GM18498 (cell line): ENCODE measurements at regions not wholly inside any gene's neighbourhood (a gene's known extent, or its start where the extent isn't known, plus 50 kb on each side); places are given as distances from the start of the nearest gene placed in this dataset.
"Not testable (repeated sequence)": the region's sequence is repeated elsewhere in the genome, so short reads cannot be mapped to it uniquely, and the experiment has no call there.

Experiments
- ATAC-seq: cut with Tn5 transposase; IDR thresholded peaks from one replicate; pipeline ENCODE4 v1.9.1; 2021; ENCODE audit warnings: mild to moderate bottlenecking, moderate library complexity; ENCODE audit not compliant: unreplicated experiment

- ATAC-seq = no peak
Observed at GRCh38 chr4:45502471-45502870, 621.4 kb downstream of the GABRG1 start.

DNA sequence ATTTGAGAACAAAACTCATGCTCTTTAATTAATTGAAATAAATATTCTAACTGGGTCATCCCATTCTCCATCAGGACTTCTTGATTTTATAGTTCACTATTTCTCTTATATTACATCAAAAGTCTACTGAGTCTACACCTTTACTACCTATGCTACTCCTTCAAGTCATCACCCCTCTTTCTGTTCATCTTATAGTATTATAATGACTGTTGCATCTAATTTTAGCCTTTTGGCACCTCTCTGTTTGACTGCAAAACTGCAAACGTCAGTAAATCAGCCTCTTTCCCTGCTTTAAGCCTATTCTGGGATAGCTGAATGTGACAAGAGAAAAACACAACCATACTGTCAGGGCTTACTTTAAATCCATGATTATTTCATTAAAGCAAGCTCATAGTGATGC, 639.1 kb downstream of the GABRG1 start:
- no peak for ATAC-seq

GRCh38 chr4:45482346-45482745, 641.5 kb downstream of the GABRG1 start:
- no peak for ATAC-seq

DNA sequence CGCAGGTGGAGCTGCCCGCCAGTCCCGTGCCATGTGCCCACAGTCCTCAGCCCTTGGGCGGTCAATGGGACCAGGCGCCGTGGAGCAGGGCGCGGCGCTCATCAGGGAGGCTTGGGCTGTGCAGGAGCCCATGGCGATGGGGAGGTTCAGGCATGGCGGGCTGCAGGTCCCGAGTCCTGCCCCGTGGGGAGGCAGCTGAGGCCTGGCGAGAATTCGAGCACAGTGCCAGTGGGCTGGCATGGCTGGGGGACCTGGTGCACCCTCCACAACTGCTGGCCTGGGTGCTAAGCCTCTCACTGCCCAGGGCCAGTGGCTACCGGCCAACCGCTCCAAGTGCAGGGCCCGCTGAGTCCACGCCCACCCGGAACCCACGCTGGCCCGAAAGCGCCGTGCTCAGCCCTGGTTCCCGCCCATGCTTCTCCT, 646.5 kb downstream of the GABRG1 start:
- no peak for ATAC-seq

DNA sequence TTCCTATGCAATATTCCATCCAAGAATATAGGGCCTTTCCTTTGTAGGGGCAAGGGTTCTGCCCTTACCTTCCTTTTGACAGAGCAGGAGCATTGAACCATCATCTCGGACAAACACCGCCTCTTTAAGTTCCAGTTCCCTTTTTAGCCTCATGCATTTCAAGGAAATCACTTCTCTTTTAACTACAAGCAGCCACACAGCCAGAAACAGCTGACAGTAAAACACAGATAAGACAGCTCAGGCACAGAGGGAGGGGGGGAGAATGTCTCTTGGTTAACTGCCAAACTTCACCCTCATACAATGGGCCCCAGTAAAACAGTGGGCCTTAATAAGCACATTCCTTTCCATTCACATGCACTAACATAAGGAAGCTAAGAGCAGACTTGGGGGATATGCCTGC, 648.3 kb downstream of the GABRG1 start:
- no peak for ATAC-seq

DNA sequence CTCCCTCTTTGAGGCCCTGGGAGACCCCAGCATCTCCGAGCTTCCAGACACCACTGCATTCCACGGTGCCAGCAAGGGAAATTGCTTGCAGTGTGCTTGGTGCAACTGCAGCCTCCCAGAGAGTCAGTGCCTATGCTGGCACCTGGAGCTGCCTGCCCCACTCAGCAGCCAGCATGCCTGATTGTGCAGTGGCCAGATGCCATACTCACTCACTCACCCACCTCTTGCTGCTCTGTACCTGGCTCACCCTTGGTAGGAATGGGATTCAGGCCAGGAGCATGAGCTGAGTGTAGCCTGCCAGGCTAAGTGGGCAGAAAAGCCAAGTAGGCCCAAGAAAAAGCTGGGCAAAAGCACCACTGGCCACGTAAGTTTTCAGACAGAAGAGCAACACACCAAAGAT, 651.4 kb downstream of the GABRG1 start:
- ATAC-seq = no peak

DNA sequence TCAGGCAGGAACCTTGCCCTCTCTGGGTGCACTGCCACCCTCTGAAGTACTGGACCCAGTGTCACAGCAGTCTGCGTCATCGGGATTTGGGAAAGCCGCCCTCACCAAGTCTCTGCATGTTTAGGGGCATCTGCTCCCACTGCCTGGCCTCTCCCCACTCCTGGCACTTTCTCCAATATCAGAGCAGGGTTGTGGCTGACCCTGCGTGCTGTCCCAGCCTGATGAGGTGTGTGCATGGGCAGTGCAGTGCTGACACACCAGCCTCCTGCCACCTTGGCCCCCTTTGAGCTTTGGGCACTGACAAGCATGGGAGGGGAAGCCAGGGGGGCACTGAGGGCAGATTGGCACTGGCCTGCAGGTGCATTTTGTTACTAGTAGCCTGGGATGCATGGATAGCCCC, 652.5 kb downstream of the GABRG1 start:
- ATAC-seq = no peak

DNA sequence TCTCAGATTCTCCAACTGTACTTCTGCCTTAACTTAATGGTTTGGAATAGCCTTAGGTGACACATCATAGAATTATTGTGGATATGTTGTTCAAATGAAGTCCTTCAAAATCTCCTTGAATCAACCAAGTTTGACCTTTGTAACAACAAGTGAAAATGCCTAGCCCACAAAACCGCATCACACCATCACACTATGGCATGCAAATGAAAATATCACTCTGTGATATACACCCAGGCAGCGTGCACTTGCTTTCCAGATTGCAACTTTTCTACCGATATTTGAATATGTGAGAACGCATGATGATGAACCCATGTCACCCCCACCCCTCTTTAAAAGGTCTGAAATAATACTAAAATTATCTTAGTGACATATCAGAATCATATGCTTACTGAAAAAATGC, 656.7 kb downstream of the GABRG1 start:
- no peak for ATAC-seq

- not testable (repeated sequence) for ATAC-seq
Observed at GRCh38 chr4:45460157-45460556, 663.7 kb downstream of the GABRG1 start.

GRCh38 chr4:45455217-45455616, 668.6 kb downstream of the GABRG1 start:
- no peak for ATAC-seq

DNA sequence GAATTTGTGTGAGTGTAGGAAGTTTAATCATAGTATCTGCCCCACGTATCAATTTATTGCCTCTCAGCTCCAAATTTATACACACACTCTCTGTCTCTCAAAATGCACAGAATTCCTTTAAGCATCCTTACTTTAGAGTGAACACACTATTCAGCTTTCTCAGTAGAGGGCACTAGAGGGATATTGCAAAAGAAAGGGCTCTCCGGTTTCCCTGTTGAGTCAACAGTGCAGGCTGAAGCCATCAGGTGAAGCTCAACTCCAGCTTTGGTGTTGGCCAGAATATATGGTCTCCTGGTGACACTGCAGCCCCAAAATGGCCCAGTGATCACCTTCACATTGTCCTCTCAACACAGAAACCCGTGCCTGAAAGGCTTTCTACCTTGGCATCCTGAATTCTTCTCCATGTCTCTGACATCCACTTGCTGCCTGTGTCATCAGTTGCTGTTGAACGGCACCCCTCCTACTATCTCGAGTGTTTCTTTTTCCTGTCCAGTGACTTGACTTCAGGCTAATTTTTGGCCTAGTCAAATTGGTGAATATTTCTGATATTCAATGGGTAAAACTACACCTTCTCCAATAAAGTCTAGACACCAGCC, 670.5 kb downstream of the GABRG1 start:
- ATAC-seq = peak; percentile 72

GRCh38 chr4:45442466-45442865, 681.4 kb downstream of the GABRG1 start:
- ATAC-seq = no peak

GRCh38 chr4:45438047-45438446, 685.8 kb downstream of the GABRG1 start:
- ATAC-seq = no peak

DNA sequence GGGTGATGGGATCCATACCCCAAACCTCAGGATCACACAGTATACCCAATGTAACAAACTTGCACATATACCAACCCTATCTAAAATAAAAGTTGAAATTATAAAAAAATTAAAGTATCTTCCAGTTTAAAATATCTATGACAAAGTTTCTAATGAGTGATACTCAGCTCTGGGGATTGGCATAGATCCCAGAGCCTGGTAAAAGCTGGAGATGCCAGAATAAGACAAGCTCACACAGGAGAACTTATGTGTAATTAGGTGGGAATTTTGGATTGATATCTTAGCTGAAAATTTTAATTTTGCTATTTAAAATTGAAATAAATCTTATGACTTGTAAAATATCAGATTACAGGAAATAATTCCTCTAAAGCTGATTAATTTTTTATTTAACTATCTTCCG, 686.5 kb downstream of the GABRG1 start:
- no peak for ATAC-seq

DNA sequence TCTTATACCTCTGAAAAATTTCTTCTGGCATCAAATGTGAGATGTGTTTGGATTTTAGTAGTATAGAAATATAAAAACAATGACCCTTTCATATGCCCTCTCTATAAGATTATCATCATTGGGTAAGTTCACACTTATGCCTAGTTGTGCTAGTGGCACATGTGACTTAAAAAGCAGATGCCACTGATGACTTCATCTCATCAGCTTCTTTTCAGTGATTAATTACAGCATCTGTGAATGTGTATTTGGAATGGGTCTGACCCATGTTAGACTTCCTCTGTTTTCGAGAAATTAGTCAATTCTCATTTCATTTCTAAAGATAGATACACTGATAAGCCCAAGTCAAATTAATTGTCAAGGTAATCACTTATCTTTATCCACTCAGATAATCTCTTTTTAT, 698.7 kb downstream of the GABRG1 start:
- ATAC-seq = no peak

- ATAC-seq = no peak
Observed at GRCh38 chr4:45423896-45424295, 697.5 kb upstream of the GNPDA2 start.

DNA sequence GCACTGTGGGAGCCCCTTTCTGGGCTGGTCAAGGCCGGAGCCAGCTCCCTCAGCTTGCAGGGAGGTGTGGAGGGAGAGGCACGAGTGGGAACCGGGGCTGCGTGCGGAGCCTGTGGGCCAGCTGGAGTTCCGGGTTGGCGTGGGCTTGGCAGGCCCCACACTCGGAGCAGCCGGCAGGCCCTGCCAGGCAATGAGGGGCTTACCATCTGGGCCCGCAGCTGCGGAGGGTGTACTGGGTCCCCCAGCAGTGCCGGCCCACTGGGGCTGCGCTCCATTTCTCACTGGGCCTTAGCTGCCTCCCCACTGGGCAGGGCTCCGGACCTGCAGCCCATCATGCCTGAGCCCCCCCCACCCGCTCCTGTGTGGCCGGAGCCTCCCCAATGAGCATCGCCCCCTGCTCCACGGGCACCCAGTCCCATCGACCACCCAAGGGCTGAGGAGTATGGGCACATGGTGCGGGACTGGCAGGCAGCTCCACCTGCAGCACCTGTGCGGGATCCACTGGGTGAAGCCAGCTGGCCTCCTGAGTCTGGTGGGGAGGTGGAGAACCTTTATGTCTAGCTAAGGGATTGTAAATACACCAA, 693.8 kb upstream of the GNPDA2 start:
- not testable (repeated sequence) for ATAC-seq

GRCh38 chr4:45410701-45411210, 684.4 kb upstream of the GNPDA2 start:
- no peak for ATAC-seq

- ATAC-seq = no peak
Observed at GRCh38 chr4:45409536-45409935, 683.2 kb upstream of the GNPDA2 start.

- ATAC-seq = no peak
Observed at GRCh38 chr4:45408996-45409395, 682.6 kb upstream of the GNPDA2 start.

GRCh38 chr4:45399116-45399515, 672.8 kb upstream of the GNPDA2 start:
- no peak for ATAC-seq

GRCh38 chr4:45385306-45385705, 659.0 kb upstream of the GNPDA2 start:
- no peak for ATAC-seq

GRCh38 chr4:45370408-45370807, 644.1 kb upstream of the GNPDA2 start:
- no peak for ATAC-seq
